Neural cell (in vitro differentiated cells): ENCODE measurements at regions not wholly inside any gene's neighbourhood (a gene's known extent, or its start where the extent isn't known, plus 50 kb on each side); places are given as distances from the start of the nearest gene placed in this dataset.
"Not testable (repeated sequence)": the region's sequence is repeated elsewhere in the genome, so short reads cannot be mapped to it uniquely, and the experiment has no call there.

Experiments
- EP300 ChIP-seq: fragments of 450-650 bp; conservative IDR thresholded peaks from 2 replicates; pipeline ENCODE4 v1.6.1; 2014; ENCODE audit warnings: antibody characterized with exemption, mild to moderate bottlenecking, moderate library complexity; ENCODE audit not compliant: poor library complexity, severe bottlenecking
- EZH2 ChIP-seq: fragments of 200-600, 300-800 bp; shearing (Covaris generic), sonication (generic); IDR thresholded peaks from 2 replicates; pipeline ENCODE4 v1.6.1; 2014; ENCODE audit warnings: antibody characterized with exemption, low read length, borderline replicate concordance, mild to moderate bottlenecking; ENCODE audit not compliant: insufficient read depth, poor library complexity, severe bottlenecking
- MXI1 ChIP-seq: fragments of 450-650 bp; conservative IDR thresholded peaks from 2 replicates; pipeline ENCODE4 v1.6.1; 2014; ENCODE audit warnings: antibody characterized with exemption, mild to moderate bottlenecking; ENCODE audit not compliant: poor library complexity, severe bottlenecking
- POLR2AphosphoS5 ChIP-seq: IDR thresholded peaks from 2 replicates; pipeline ENCODE4 v1.6.1; 2012
- RAD21 ChIP-seq: fragments of 450-650 bp; conservative IDR thresholded peaks from 2 replicates; pipeline ENCODE4 v1.6.1; 2014; ENCODE audit warnings: antibody characterized with exemption, mild to moderate bottlenecking, moderate library complexity
- SMC3 ChIP-seq: fragments of 450-650 bp; conservative IDR thresholded peaks from 2 replicates; pipeline ENCODE4 v1.6.1; 2014; ENCODE audit warnings: antibody characterized with exemption, mild to moderate bottlenecking, moderate library complexity; ENCODE audit not compliant: poor library complexity
- TAF1 ChIP-seq: IDR thresholded peaks from 2 replicates; pipeline ENCODE4 v1.6.1; 2012; ENCODE audit warnings: low read depth
- TF ChIP-seq, protein P1 (sequence below): fragments of 450-650 bp; IDR thresholded peaks from 2 replicates; pipeline ENCODE4 v1.5.1; 2014; ENCODE audit warnings: antibody characterized with exemption, mild to moderate bottlenecking, moderate library complexity; ENCODE audit not compliant: poor library complexity, severe bottlenecking
- TF ChIP-seq, protein P2 (sequence below): IDR thresholded peaks from 2 replicates; pipeline ENCODE4 v1.6.1; 2012; ENCODE audit warnings: borderline replicate concordance

GRCh38 chr13:84579901-84580300 lies 697.6 kb upstream of the SLITRK1 start:
- TF ChIP-seq RAD21, EZH2, POLR2AphosphoS5, MXI1, SMC3, EP300, TAF1: not testable (repeated sequence)
- TF ChIP-seq, protein P1, sequence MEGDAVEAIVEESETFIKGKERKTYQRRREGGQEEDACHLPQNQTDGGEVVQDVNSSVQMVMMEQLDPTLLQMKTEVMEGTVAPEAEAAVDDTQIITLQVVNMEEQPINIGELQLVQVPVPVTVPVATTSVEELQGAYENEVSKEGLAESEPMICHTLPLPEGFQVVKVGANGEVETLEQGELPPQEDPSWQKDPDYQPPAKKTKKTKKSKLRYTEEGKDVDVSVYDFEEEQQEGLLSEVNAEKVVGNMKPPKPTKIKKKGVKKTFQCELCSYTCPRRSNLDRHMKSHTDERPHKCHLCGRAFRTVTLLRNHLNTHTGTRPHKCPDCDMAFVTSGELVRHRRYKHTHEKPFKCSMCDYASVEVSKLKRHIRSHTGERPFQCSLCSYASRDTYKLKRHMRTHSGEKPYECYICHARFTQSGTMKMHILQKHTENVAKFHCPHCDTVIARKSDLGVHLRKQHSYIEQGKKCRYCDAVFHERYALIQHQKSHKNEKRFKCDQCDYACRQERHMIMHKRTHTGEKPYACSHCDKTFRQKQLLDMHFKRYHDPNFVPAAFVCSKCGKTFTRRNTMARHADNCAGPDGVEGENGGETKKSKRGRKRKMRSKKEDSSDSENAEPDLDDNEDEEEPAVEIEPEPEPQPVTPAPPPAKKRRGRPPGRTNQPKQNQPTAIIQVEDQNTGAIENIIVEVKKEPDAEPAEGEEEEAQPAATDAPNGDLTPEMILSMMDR = not testable (repeated sequence)
- TF ChIP-seq, protein P2, sequence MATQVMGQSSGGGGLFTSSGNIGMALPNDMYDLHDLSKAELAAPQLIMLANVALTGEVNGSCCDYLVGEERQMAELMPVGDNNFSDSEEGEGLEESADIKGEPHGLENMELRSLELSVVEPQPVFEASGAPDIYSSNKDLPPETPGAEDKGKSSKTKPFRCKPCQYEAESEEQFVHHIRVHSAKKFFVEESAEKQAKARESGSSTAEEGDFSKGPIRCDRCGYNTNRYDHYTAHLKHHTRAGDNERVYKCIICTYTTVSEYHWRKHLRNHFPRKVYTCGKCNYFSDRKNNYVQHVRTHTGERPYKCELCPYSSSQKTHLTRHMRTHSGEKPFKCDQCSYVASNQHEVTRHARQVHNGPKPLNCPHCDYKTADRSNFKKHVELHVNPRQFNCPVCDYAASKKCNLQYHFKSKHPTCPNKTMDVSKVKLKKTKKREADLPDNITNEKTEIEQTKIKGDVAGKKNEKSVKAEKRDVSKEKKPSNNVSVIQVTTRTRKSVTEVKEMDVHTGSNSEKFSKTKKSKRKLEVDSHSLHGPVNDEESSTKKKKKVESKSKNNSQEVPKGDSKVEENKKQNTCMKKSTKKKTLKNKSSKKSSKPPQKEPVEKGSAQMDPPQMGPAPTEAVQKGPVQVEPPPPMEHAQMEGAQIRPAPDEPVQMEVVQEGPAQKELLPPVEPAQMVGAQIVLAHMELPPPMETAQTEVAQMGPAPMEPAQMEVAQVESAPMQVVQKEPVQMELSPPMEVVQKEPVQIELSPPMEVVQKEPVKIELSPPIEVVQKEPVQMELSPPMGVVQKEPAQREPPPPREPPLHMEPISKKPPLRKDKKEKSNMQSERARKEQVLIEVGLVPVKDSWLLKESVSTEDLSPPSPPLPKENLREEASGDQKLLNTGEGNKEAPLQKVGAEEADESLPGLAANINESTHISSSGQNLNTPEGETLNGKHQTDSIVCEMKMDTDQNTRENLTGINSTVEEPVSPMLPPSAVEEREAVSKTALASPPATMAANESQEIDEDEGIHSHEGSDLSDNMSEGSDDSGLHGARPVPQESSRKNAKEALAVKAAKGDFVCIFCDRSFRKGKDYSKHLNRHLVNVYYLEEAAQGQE = not testable (repeated sequence)
